Suprapubic skin (tissue), 4 donors: ENCODE measurements at regions not wholly inside any gene's neighbourhood (a gene's known extent, or its start where the extent isn't known, plus 50 kb on each side); places are given as distances from the start of the nearest gene placed in this dataset.

Source experiments
- DNase-seq, 2 donors: peaks; one replicate each; pipeline ENCODE4 v3.0.0-alpha.2; 2019; ENCODE audit warnings: low spot score in 2 of 2
- H3K27ac ChIP-seq: fragments of 200-600 bp; sonication (generic); one replicate; pipeline ENCODE4 v1.5.1; 2019
- H3K27me3 ChIP-seq: fragments of 200-600 bp; sonication (generic); one replicate; pipeline ENCODE4 v1.5.1; 2019
- H3K36me3 ChIP-seq: fragments of 200-600 bp; sonication (generic); one replicate; pipeline ENCODE4 v1.5.1; 2019
- H3K4me1 ChIP-seq: fragments of 200-600 bp; sonication (generic); one replicate; pipeline ENCODE4 v1.5.1; 2019
- H3K4me3 ChIP-seq: fragments of 200-600 bp; sonication (generic); one replicate; pipeline ENCODE4 v1.5.1; 2019; ENCODE audit warnings: mild to moderate bottlenecking
- H3K9me3 ChIP-seq: fragments of 200-600 bp; sonication (generic); one replicate; pipeline ENCODE4 v1.5.1; 2019
- CTCF ChIP-seq, 2 donors: fragments of 200-600 bp in 1 of 2; fragments of 450-650 bp in 1 of 2; sonication (generic) in 1 of 2; IDR thresholded peaks; one replicate each; pipeline ENCODE4 v1.5.1; 2016 to 2019; ENCODE audit warnings: antibody characterized with exemption in 2 of 2, mild to moderate bottlenecking in 1 of 2, moderate library complexity in 1 of 2
- EP300 ChIP-seq: sonication (generic); formaldehyde crosslinking; IDR thresholded peaks from one replicate; pipeline ENCODE4 v1.6.1; 2017; ENCODE audit warnings: antibody characterized with exemption
- POLR2A ChIP-seq, 2 donors: fragments of 450-650 bp; IDR thresholded peaks; one replicate each; pipeline ENCODE4 v1.6.1; 2017; ENCODE audit warnings: antibody characterized with exemption in 2 of 2, mild to moderate bottlenecking in 2 of 2, moderate library complexity in 2 of 2
- POLR2AphosphoS5 ChIP-seq, 3 donors: sonication (generic); formaldehyde crosslinking; IDR thresholded peaks; one replicate each; pipeline ENCODE4 v1.6.1; 2017; ENCODE audit warnings: antibody characterized with exemption in 3 of 3
- WGBS: methylation state at CpG from one replicate; pipeline ENCODE4 v1.1.5; 2018; 5-methylcytosine and 5-hydroxymethylcytosine counted together

GRCh38 chr20:55211481-55211880 lies 736.1 kb downstream of the DOK5 start:
- DNase-seq, result no peak
- 71% methylated on average over 6 of the region's 6 CpGs for WGBS
- no peaks in the 10 kb centered on the region for H3K36me3 ChIP-seq
- H3K4me3 ChIP-seq, result no peak overlapping the region
- H3K4me1 ChIP-seq, result no peaks in the 10 kb centered on the region
- H3K27me3 ChIP-seq, result no peaks in the 10 kb centered on the region
- TF ChIP-seq POLR2A (IDR thresholded peaks at IDR 0.05) (no peak), EP300 (no peak), POLR2AphosphoS5 (IDR thresholded peaks at IDR 0.05) (no peak), CTCF (IDR thresholded peaks at IDR 0.05) (no peak)
- H3K9me3 ChIP-seq, result no peaks in the 10 kb centered on the region
- H3K27ac ChIP-seq, result no peak overlapping the region

- TF ChIP-seq CTCF (IDR thresholded peaks at IDR 0.05), result no peak
- no peak for TF ChIP-seq POLR2A (IDR thresholded peaks at IDR 0.05)
- TF ChIP-seq POLR2AphosphoS5 (IDR thresholded peaks at IDR 0.05), result no peak
- no peak for TF ChIP-seq EP300
- no peaks in the 10 kb centered on the region for H3K27me3 ChIP-seq
- H3K27ac ChIP-seq, result no peak overlapping the region
Observed at GRCh38 chr20:55205665-55206064, 730.3 kb downstream of the DOK5 start.

GRCh38 chr20:55200317-55200716 lies 724.9 kb downstream of the DOK5 start:
- Histone ChIP-seq H3K9me3 (no peaks in the 10 kb centered on the region), H3K27me3 (no peaks in the 10 kb centered on the region), H3K36me3 (no peaks in the 10 kb centered on the region), H3K4me1 (no peaks in the 10 kb centered on the region), H3K4me3 (no peak overlapping the region), H3K27ac (no peak overlapping the region)
- TF ChIP-seq POLR2AphosphoS5 (IDR thresholded peaks at IDR 0.05) (no peak), POLR2A (IDR thresholded peaks at IDR 0.05) (no peak), EP300 (no peak), CTCF (IDR thresholded peaks at IDR 0.05) (no peak)
- WGBS, result 30% methylated on average over 1 of the region's 1 CpG
- no peak for DNase-seq

More at GRCh38 chr20:55205665-55206064, 730.3 kb downstream of the DOK5 start:
- no peak for DNase-seq
- Histone ChIP-seq H3K36me3 (no peaks in the 10 kb centered on the region), H3K9me3 (no peaks in the 10 kb centered on the region), H3K4me1 (no peaks in the 10 kb centered on the region), H3K4me3 (no peak overlapping the region)

GRCh38 chr20:55194947-55195346 lies 719.6 kb downstream of the DOK5 start:
- H3K4me1 ChIP-seq, result no peaks in the 10 kb centered on the region
- no peak for DNase-seq
- H3K36me3 ChIP-seq, result no peaks in the 10 kb centered on the region
- no peak overlapping the region for H3K4me3 ChIP-seq
- WGBS, result 89% methylated on average over 2 of the region's 2 CpGs
- no peak for TF ChIP-seq CTCF (IDR thresholded peaks at IDR 0.05)
- no peaks in the 10 kb centered on the region for H3K9me3 ChIP-seq
- H3K27me3 ChIP-seq, result no peaks in the 10 kb centered on the region
- H3K27ac ChIP-seq, result no peak overlapping the region

GRCh38 chr20:55186228-55186627 lies 710.8 kb downstream of the DOK5 start:
- Histone ChIP-seq H3K27me3 (no peaks in the 10 kb centered on the region), H3K27ac (no peak overlapping the region), H3K9me3 (no peaks in the 10 kb centered on the region), H3K4me3 (no peak overlapping the region), H3K4me1 (no peaks in the 10 kb centered on the region), H3K36me3 (no peaks in the 10 kb centered on the region)
- no peak for DNase-seq
- 57% methylated on average over 2 of the region's 2 CpGs for WGBS
- TF ChIP-seq POLR2AphosphoS5 (IDR thresholded peaks at IDR 0.05), result no peak

GRCh38 chr20:55175081-55175480 lies 699.7 kb downstream of the DOK5 start:
- TF ChIP-seq POLR2AphosphoS5 (IDR thresholded peaks at IDR 0.05), result no peak
- no peak for TF ChIP-seq POLR2A (IDR thresholded peaks at IDR 0.05)
- no peak for TF ChIP-seq EP300
- TF ChIP-seq CTCF (IDR thresholded peaks at IDR 0.05), result no peak
- Histone ChIP-seq H3K9me3 (peaks cover 3% of the 10 kb centered on the region), H3K27me3 (no peaks in the 10 kb centered on the region), H3K4me3 (no peak overlapping the region), H3K4me1 (no peaks in the 10 kb centered on the region), H3K27ac (no peak overlapping the region), H3K36me3 (no peaks in the 10 kb centered on the region)
- whole genome bisulfite sequencing, result 81% methylated on average over 4 of the region's 4 CpGs
- no peak for DNase-seq
